Breast epithelium (tissue), 4 donors: ENCODE measurements at regions not wholly inside any gene's neighbourhood (a gene's known extent, or its start where the extent isn't known, plus 50 kb on each side); places are given as distances from the start of the nearest gene placed in this dataset.

ENCODE experiments used
- DNase-seq, 2 donors: peaks; one replicate each; pipeline ENCODE4 v3.0.0-alpha.2; 2019; ENCODE audit warnings: low spot score in 2 of 2
- H3K27ac ChIP-seq, 2 donors: fragments of 200-600 bp; sonication (generic) in 1 of 2; one replicate each; pipeline ENCODE4 v1.5.1; 2016 to 2019; ENCODE audit warnings: mild to moderate bottlenecking in 1 of 2
- H3K27me3 ChIP-seq, 2 donors: fragments of 200-600 bp; sonication (generic) in 1 of 2; one replicate each; pipeline versions ENCODE4 v1.5.1 to v1.6.0; 2017 to 2019; ENCODE audit warnings: control low read depth in 1 of 2, mild to moderate bottlenecking in 1 of 2
- H3K36me3 ChIP-seq: fragments of 200-600 bp; one replicate; pipeline ENCODE4 v1.5.1; 2019
- H3K4me1 ChIP-seq, 2 donors: fragments of 200-600 bp; sonication (generic); one replicate each; pipeline ENCODE4 v1.5.1; 2016 to 2019; ENCODE audit warnings: control low read depth in 1 of 2
- H3K4me3 ChIP-seq, 3 donors: fragments of 200-600 bp; sonication (generic); 1 replicate in 2 of 3; 2 replicates in 1 of 3; pipeline ENCODE4 v1.5.1; 2016 to 2019; ENCODE audit warnings: mild to moderate bottlenecking in 3 of 3, moderate library complexity in 2 of 3
- H3K9me3 ChIP-seq, 2 donors: fragments of 200-600 bp; sonication (generic) in 1 of 2; one replicate each; pipeline ENCODE4 v1.5.1; 2016 to 2019; ENCODE audit warnings: control low read depth in 1 of 2
- CTCF ChIP-seq, 3 donors: fragments of 450-650 bp; IDR thresholded peaks; one replicate each; pipeline ENCODE4 v1.5.1; 2016 to 2017; ENCODE audit warnings: antibody characterized with exemption in 3 of 3, mild to moderate bottlenecking in 3 of 3, moderate library complexity in 3 of 3
- POLR2A ChIP-seq: fragments of 450-650 bp; IDR thresholded peaks from one replicate; pipeline ENCODE4 v1.6.1; 2016; ENCODE audit warnings: antibody characterized with exemption, mild to moderate bottlenecking, moderate library complexity
- POLR2AphosphoS5 ChIP-seq, 3 donors: sonication (generic); formaldehyde crosslinking; IDR thresholded peaks; one replicate each; pipeline ENCODE4 v1.6.1; 2017; ENCODE audit warnings: antibody characterized with exemption in 3 of 3
- intact Hi-C: fragments of 100-400 bp; cut with DNase I; formaldehyde crosslinking; loops from one replicate; pipeline ENCODE4 v1.15.1; 2023; ENCODE audit warnings: low total_unique reads

GRCh38 chr13:59584761-59585670 is 578.7 kb downstream of the DIAPH3 start:
- no peaks in the 10 kb centered on the region for H3K4me1 ChIP-seq
- no peaks in the 10 kb centered on the region for H3K36me3 ChIP-seq
- TF ChIP-seq POLR2AphosphoS5 (IDR thresholded peaks at IDR 0.05) (no peak), CTCF (IDR thresholded peaks at IDR 0.05) (no peak), POLR2A (no peak)
- DNase-seq, result no peak
- no peaks in the 10 kb centered on the region for H3K27me3 ChIP-seq
- no peak overlapping the region for H3K27ac ChIP-seq
- intact Hi-C loops, result no loop called here
- H3K9me3 ChIP-seq, result no peaks in the 10 kb centered on the region
- H3K4me3 ChIP-seq, result no peak overlapping the region

GRCh38 chr13:59587030-59587429 is 576.7 kb downstream of the DIAPH3 start:
- intact Hi-C loops, result no loop called here
- H3K36me3 ChIP-seq, result no peaks in the 10 kb centered on the region
- no peaks in the 10 kb centered on the region for H3K9me3 ChIP-seq
- H3K4me1 ChIP-seq, result no peaks in the 10 kb centered on the region
- TF ChIP-seq CTCF (IDR thresholded peaks at IDR 0.05) (no peak), POLR2AphosphoS5 (IDR thresholded peaks at IDR 0.05) (no peak), POLR2A (no peak)
- H3K27ac ChIP-seq, result no peak overlapping the region
- no peaks in the 10 kb centered on the region for H3K27me3 ChIP-seq
- H3K4me3 ChIP-seq, result no peak overlapping the region
- no peak for DNase-seq

- H3K36me3 ChIP-seq, result no peaks in the 10 kb centered on the region
- TF ChIP-seq CTCF (IDR thresholded peaks at IDR 0.05) (no peak), POLR2A (no peak), POLR2AphosphoS5 (IDR thresholded peaks at IDR 0.05) (no peak)
- no peaks in the 10 kb centered on the region for H3K27me3 ChIP-seq
- H3K9me3 ChIP-seq, result no peaks in the 10 kb centered on the region
- H3K27ac ChIP-seq, result no peak overlapping the region
- intact Hi-C loops, result no loop called here
- no peak for DNase-seq
- H3K4me1 ChIP-seq, result no peaks in the 10 kb centered on the region
- H3K4me3 ChIP-seq, result no peak overlapping the region
Observed at GRCh38 chr13:59587971-59588716, 575.6 kb downstream of the DIAPH3 start.

- H3K9me3 ChIP-seq, result no peaks in the 10 kb centered on the region
- H3K27me3 ChIP-seq, result no peaks in the 10 kb centered on the region
- no peak overlapping the region for H3K4me3 ChIP-seq
- TF ChIP-seq POLR2A (no peak), POLR2AphosphoS5 (IDR thresholded peaks at IDR 0.05) (no peak), CTCF (IDR thresholded peaks at IDR 0.05) (no peak)
- intact Hi-C loops, result no loop called here
- no peak for DNase-seq
- no peaks in the 10 kb centered on the region for H3K36me3 ChIP-seq
- H3K4me1 ChIP-seq, result no peaks in the 10 kb centered on the region
- no peak overlapping the region for H3K27ac ChIP-seq
Observed at GRCh38 chr13:59588717-59589067, 575.0 kb downstream of the DIAPH3 start.

GRCh38 chr13:59601993-59602392 is 561.7 kb downstream of the DIAPH3 start:
- Histone ChIP-seq H3K4me3 (no peak overlapping the region), H3K27ac (no peak overlapping the region), H3K36me3 (no peaks in the 10 kb centered on the region), H3K4me1 (no peaks in the 10 kb centered on the region), H3K27me3 (no peaks in the 10 kb centered on the region), H3K9me3 (peaks cover 4 to 9% of the 10 kb centered on the region in 2 donors)
- TF ChIP-seq POLR2AphosphoS5 (IDR thresholded peaks at IDR 0.05) (no peak), CTCF (IDR thresholded peaks at IDR 0.05) (no peak), POLR2A (no peak)
- no peak for DNase-seq
- intact Hi-C loops, result no loop called here
